IgD-negative memory B cell (primary cell): ENCODE measurements at regions not wholly inside any gene's neighbourhood (a gene's known extent, or its start where the extent isn't known, plus 50 kb on each side); places are given as distances from the start of the nearest gene placed in this dataset.
"Not testable (repeated sequence)": the region's sequence is repeated elsewhere in the genome, so short reads cannot be mapped to it uniquely, and the experiment has no call there.

Source experiments
- H3K27ac Mint-ChIP-seq, 3 donors: one replicate each; pipeline ENCODE4 v1.8.0; 2020 to 2022; ENCODE audit warnings: mild to moderate bottlenecking in 3 of 3, mixed read lengths in 3 of 3, moderate library complexity in 1 of 3
- H3K27me3 Mint-ChIP-seq: one replicate; pipeline ENCODE4 v1.8.0; 2021; ENCODE audit warnings: mixed read lengths
- H3K36me3 Mint-ChIP-seq: one replicate; pipeline ENCODE4 v1.8.0; 2020; ENCODE audit warnings: mild to moderate bottlenecking, mixed read lengths
- H3K4me1 Mint-ChIP-seq, 3 donors: one replicate each; pipeline ENCODE4 v1.8.0; 2020 to 2022; ENCODE audit warnings: mixed read lengths in 3 of 3, mild to moderate bottlenecking in 1 of 3
- H3K4me3 Mint-ChIP-seq, 4 donors: one replicate each; pipeline ENCODE4 v1.8.0; 2020 to 2022; ENCODE audit warnings: mild to moderate bottlenecking in 4 of 4, mixed read lengths in 4 of 4, moderate library complexity in 3 of 4
- H3K9me3 Mint-ChIP-seq, 3 donors: one replicate each; pipeline ENCODE4 v1.8.0; 2020 to 2021; ENCODE audit warnings: mixed read lengths in 3 of 3, mild to moderate bottlenecking in 1 of 3

- H3K9me3 Mint-ChIP-seq, result peaks cover 0 to 2% (median 0%) of the 10 kb centered on the region in 3 donors
- no peaks in the 10 kb centered on the region for H3K4me1 Mint-ChIP-seq
- no peaks in the 10 kb centered on the region for H3K27me3 Mint-ChIP-seq
- no peak overlapping the region for H3K27ac Mint-ChIP-seq
- H3K36me3 Mint-ChIP-seq, result no peaks in the 10 kb centered on the region
- H3K4me3 Mint-ChIP-seq, result no peak overlapping the region
Measured at GRCh38 chr3:168671091-168671490, 575.4 kb upstream of the GOLIM4 start.

GRCh38 chr3:168660879-168661657, 565.3 kb upstream of the GOLIM4 start:
- H3K9me3 Mint-ChIP-seq, result peaks cover 0 to 16% (median 0%) of the 10 kb centered on the region in 3 donors
- H3K36me3 Mint-ChIP-seq, H3K4me1 Mint-ChIP-seq, H3K27me3 Mint-ChIP-seq, H3K4me3 Mint-ChIP-seq, H3K27ac Mint-ChIP-seq: not testable (repeated sequence)

GRCh38 chr3:168659015-168659414, 563.3 kb upstream of the GOLIM4 start:
- Mint-ChIP-seq H3K36me3 (peaks cover 3% of the 10 kb centered on the region), H3K27ac (no peak overlapping the region), H3K4me1 (no peaks in the 10 kb centered on the region), H3K4me3 (no peak overlapping the region), H3K9me3 (peaks cover 0 to 16% (median 0%) of the 10 kb centered on the region in 3 donors), H3K27me3 (no peaks in the 10 kb centered on the region)

GRCh38 chr3:168655611-168656010, 559.9 kb upstream of the GOLIM4 start:
- Mint-ChIP-seq H3K4me1 (no peaks in the 10 kb centered on the region), H3K9me3 (peaks cover 0 to 6% (median 0%) of the 10 kb centered on the region in 3 donors), H3K4me3 (no peak overlapping the region), H3K27me3 (no peaks in the 10 kb centered on the region), H3K36me3 (no peaks in the 10 kb centered on the region), H3K27ac (no peak overlapping the region)

GRCh38 chr3:168654700-168655099, 559.0 kb upstream of the GOLIM4 start:
- Mint-ChIP-seq H3K36me3 (no peaks in the 10 kb centered on the region), H3K27me3 (no peaks in the 10 kb centered on the region), H3K9me3 (peaks cover 0 to 6% (median 0%) of the 10 kb centered on the region in 3 donors), H3K27ac (no peak overlapping the region), H3K4me1 (no peaks in the 10 kb centered on the region), H3K4me3 (no peak overlapping the region)

DNA sequence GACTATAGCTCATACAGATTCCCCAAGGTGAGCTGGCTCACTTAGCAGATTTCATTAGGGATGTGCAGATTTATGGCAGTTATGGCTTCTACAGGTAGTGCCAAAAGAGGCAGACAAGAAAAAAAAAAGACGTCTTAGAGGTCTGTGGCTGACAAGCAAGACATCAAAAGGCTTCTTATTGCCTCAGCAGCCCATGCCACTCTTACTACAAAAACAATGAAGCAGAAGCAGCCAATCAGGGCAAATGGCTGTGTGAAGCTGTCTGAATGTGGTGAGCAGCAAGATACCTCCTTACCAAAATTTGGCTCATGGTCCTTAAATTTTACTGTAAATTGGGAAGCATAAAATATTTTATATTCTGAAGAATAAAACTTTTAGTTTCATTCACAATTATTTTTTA, 557.5 kb upstream of the GOLIM4 start:
- Mint-ChIP-seq H3K36me3 (no peaks in the 10 kb centered on the region), H3K9me3 (peaks cover 0 to 6% (median 0%) of the 10 kb centered on the region in 3 donors), H3K4me3 (no peak overlapping the region), H3K27ac (no peak overlapping the region), H3K4me1 (no peaks in the 10 kb centered on the region), H3K27me3 (no peaks in the 10 kb centered on the region)

DNA sequence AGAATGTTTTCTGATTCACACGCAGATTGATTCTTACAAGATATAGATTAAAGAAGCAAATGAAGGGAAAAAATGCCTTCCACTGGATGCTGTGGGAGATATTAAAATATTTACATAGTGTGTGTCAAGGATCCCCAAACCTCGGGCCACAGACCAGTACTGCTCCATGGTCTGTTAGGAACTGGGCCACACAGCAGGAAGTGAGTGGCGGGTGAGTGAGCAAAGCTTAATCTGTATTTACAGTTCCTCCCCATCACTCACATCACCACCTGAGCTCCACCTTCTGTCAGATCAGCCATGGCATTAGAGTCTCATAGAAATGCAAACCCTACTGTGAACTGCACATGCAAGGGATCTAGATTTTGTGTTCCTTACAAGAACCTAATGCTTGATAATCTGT, 552.6 kb upstream of the GOLIM4 start:
- Mint-ChIP-seq H3K4me3 (no peak overlapping the region), H3K27me3 (no peaks in the 10 kb centered on the region), H3K9me3 (no peaks in the 10 kb centered on the region), H3K4me1 (no peaks in the 10 kb centered on the region), H3K27ac (no peak overlapping the region), H3K36me3 (no peaks in the 10 kb centered on the region)

- no peak overlapping the region for H3K27ac Mint-ChIP-seq
- no peaks in the 10 kb centered on the region for H3K9me3 Mint-ChIP-seq
- no peaks in the 10 kb centered on the region for H3K4me1 Mint-ChIP-seq
- H3K27me3 Mint-ChIP-seq, result no peaks in the 10 kb centered on the region
- H3K36me3 Mint-ChIP-seq, result no peaks in the 10 kb centered on the region
- H3K4me3 Mint-ChIP-seq, result no peak overlapping the region
Measured at GRCh38 chr3:168647582-168647981, 551.9 kb upstream of the GOLIM4 start.

- H3K27ac Mint-ChIP-seq, result no peak overlapping the region
- no peaks in the 10 kb centered on the region for H3K36me3 Mint-ChIP-seq
- H3K4me3 Mint-ChIP-seq, result no peak overlapping the region
- H3K4me1 Mint-ChIP-seq, result no peaks in the 10 kb centered on the region
- H3K27me3 Mint-ChIP-seq, result no peaks in the 10 kb centered on the region
- no peaks in the 10 kb centered on the region for H3K9me3 Mint-ChIP-seq
Measured at GRCh38 chr3:168645180-168645579, 549.5 kb upstream of the GOLIM4 start.

- H3K27me3 Mint-ChIP-seq, result no peaks in the 10 kb centered on the region
- no peak overlapping the region for H3K4me3 Mint-ChIP-seq
- no peaks in the 10 kb centered on the region for H3K9me3 Mint-ChIP-seq
- no peak overlapping the region for H3K27ac Mint-ChIP-seq
- no peaks in the 10 kb centered on the region for H3K36me3 Mint-ChIP-seq
- H3K4me1 Mint-ChIP-seq, result no peaks in the 10 kb centered on the region
Measured at GRCh38 chr3:168628549-168628948, 532.8 kb upstream of the GOLIM4 start.

GRCh38 chr3:168625477-168625876, 529.8 kb upstream of the GOLIM4 start:
- Mint-ChIP-seq H3K4me1 (no peaks in the 10 kb centered on the region), H3K4me3 (no peak overlapping the region), H3K9me3 (no peaks in the 10 kb centered on the region), H3K36me3 (no peaks in the 10 kb centered on the region), H3K27ac (no peak overlapping the region), H3K27me3 (no peaks in the 10 kb centered on the region)

DNA sequence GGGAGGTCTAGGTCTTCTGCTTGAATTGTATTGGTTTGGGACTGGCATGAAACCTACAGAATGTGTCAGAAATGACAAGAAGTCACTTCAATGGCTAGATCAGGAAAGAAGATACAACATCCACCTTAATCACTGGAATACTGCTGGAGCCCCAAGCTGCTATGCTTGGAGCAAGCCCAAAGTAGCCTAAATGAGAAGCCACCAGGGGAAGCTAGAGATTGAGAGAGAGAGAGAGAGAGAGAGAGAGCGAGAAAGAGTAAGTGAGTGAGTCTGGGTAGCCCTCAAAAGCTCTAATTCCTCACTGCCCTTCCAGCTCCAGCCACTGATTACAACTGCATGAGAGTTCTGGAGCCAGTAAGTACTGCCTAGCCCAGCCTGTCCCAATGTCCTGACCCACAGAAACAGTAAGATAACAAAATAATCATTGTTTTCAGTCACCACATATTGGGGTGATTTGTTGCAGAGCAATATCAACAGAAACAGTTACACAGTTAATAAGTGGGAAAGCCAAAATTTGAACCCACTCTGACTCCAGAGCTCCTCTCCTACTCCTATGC, 529.2 kb upstream of the GOLIM4 start:
- Mint-ChIP-seq H3K4me1 (no peaks in the 10 kb centered on the region), H3K4me3 (peak overlapping the region in 1 of 4 donors; percentile 52), H3K36me3 (no peaks in the 10 kb centered on the region), H3K27ac (peak overlapping the region in 1 of 3 donors; percentile 10), H3K9me3 (no peaks in the 10 kb centered on the region), H3K27me3 (no peaks in the 10 kb centered on the region)

DNA sequence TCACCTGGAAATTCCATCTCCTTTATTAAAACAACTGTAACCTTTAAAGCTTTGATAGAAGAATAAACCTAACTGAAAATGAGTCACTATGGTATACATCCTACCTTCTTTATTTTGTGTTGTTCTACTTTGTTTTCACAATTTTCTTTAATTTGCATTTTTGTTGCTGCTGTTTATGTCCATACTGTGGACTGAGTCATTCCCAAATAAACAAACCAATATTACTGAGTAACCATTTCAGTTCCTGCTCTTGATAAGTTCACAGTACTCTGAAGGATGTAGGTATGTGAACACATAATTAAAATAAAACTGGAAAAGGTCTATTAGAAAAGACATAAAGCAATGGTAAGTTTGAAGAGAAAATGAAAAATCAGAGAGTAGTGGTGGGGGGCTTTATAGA, 528.5 kb upstream of the GOLIM4 start:
- Mint-ChIP-seq H3K27ac (no peak overlapping the region), H3K4me1 (no peaks in the 10 kb centered on the region), H3K4me3 (no peak overlapping the region), H3K9me3 (no peaks in the 10 kb centered on the region), H3K27me3 (no peaks in the 10 kb centered on the region), H3K36me3 (no peaks in the 10 kb centered on the region)

DNA sequence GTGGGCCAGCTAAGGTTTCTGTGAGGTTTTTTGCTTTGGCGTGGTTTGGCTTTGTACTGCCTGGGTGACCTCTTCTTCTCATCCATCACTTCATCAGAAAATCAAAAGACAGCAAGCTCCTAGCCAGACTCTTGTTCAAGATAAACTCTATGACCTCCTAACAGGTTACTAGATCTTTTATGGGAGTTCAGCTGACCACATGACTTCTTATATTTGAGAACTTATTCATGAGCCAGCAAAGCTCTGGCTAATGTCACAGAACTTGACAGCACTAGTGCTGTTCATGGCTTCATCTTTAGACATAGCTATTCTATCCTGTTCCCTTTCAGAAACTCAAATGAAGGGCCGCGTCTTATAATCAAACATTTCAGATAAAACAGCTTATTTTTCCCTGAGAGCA, 527.1 kb upstream of the GOLIM4 start:
- Mint-ChIP-seq H3K4me3 (no peak overlapping the region), H3K27me3 (no peaks in the 10 kb centered on the region), H3K27ac (no peak overlapping the region), H3K9me3 (no peaks in the 10 kb centered on the region), H3K36me3 (no peaks in the 10 kb centered on the region), H3K4me1 (no peaks in the 10 kb centered on the region)

DNA sequence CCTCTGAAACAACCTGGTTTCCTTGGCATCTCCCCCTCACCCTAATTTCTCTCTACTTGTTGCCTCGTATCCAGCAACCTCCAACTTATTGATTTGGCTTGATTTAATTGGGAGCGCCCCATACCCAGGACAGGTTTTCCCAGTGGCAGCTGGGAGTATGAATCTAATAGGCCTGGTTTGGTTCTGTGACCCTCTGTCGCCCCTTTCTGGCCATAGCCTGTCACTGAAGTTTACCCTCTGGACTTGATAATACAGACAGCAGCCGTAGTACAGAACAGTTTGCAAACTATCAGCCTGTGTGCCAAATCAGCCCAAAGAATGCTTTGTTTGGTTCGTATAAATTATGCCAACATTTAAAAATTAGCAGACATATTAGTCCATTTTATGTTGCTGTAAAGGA, 525.1 kb upstream of the GOLIM4 start:
- Mint-ChIP-seq H3K4me3 (no peak overlapping the region), H3K27ac (no peak overlapping the region), H3K4me1 (no peaks in the 10 kb centered on the region), H3K27me3 (no peaks in the 10 kb centered on the region), H3K9me3 (no peaks in the 10 kb centered on the region), H3K36me3 (no peaks in the 10 kb centered on the region)

GRCh38 chr3:168618827-168619470, 523.2 kb upstream of the GOLIM4 start:
- H3K9me3 Mint-ChIP-seq, result no peaks in the 10 kb centered on the region
- H3K27ac Mint-ChIP-seq, result no peak overlapping the region
- no peak overlapping the region for H3K4me3 Mint-ChIP-seq
- no peaks in the 10 kb centered on the region for H3K36me3 Mint-ChIP-seq
- H3K4me1 Mint-ChIP-seq, result no peaks in the 10 kb centered on the region
- no peaks in the 10 kb centered on the region for H3K27me3 Mint-ChIP-seq
